CD4-positive, alpha-beta T cell treated with Interferon alpha-2 for 1 hour (primary cell): ENCODE measurements at regions not wholly inside any gene's neighbourhood (a gene's known extent, or its start where the extent isn't known, plus 50 kb on each side); places are given as distances from the start of the nearest gene placed in this dataset.
"Not testable (repeated sequence)": the region's sequence is repeated elsewhere in the genome, so short reads cannot be mapped to it uniquely, and the experiment has no call there.

ENCODE experiments used
- DNase-seq, 2 donors: peaks; one replicate each; pipeline ENCODE4 v3.0.0-alpha.2; 2020 to 2022

- no peak for DNase-seq
These were observed 478.7 kb downstream of the MFSD1 start for GRCh38 chr3:159280386-159281191.

GRCh38 chr3:159293493-159293892, 491.6 kb downstream of the MFSD1 start:
- no peak for DNase-seq

GRCh38 chr3:159301961-159302360, 500.1 kb downstream of the MFSD1 start:
- DNase-seq = no peak

GRCh38 chr3:159305017-159305416, 503.2 kb downstream of the MFSD1 start:
- no peak for DNase-seq

DNA sequence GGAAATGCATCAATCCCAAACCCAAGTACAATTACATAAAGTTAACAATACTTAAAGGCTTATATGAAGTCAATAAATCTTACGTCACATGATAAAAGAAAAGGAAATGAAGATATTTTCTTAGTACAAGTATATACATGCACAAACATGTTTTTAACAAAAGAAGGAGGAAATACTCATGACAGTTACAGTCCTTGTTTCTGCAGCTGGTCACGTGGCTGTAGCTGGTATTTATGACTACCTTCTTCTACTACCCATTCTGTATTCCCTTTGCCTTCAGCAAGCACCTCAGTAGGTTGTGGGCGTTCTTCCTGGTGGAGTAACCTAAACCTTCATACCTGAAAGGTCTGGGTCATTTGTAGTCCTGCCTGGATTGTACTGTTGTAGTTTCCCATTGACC, 514.9 kb downstream of the MFSD1 start:
- not testable (repeated sequence) for DNase-seq

DNA sequence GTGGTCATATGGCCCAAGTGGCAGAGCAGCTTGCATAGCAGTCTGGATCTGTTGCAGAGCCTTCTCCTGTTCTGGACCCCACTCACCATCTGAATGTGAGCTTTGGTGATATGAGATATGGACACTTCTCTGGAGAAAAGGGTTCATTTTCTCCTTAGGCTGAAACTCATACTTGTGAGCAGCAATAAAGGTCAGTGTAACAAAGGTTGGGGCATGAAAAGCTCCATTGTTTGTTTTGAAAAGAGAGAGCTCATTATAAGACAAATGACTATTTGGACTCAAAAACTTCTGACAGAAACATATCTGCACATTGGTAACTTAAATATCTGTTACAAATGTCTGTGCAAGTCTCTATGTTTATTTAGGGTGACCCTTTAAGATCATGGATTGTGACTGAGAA, 517.3 kb downstream of the MFSD1 start:
- DNase-seq = no peak

GRCh38 chr3:159322322-159322939, 520.6 kb downstream of the MFSD1 start:
- no peak for DNase-seq

DNA sequence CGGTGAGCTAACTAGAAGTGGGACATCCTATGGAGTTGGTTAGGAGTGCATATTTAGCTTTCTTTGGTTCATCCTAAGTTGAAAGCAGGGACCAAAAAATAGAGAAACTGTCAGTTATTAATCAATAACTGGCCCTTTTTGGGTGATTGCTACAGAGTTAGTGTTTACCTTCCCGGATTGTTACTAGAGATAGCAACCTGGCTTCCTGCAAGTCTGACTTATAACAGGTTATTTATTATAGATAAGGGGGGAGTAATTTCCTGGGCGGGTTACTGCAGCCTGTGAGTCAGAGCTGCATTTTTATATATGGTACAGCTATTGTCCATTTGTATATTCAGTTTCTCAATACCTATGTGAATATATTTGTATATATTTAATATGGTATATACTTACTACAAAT, 522.0 kb downstream of the MFSD1 start:
- no peak for DNase-seq

DNA sequence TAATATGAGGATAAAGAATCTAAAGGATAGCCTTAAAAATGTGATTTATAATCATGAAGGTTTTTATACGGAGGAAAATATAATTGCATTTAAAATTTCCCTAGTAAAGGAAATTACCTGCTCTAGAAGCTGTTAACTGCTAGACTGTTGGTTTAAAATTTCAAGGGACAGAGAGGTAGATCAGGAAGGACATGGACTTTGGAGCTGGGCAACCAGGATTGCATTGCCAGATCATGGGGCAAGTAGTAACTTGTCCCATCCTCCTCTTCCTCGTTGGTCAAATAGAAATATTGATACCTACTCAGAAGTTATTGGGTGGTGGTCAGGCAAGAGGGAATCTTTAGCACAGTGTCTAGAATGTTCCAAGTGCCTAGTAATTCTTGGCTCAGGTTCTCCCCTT, 525.1 kb downstream of the MFSD1 start:
- DNase-seq = no peak

- no peak for DNase-seq
These were observed 530.8 kb downstream of the MFSD1 start for GRCh38 chr3:159332535-159333099.

DNA sequence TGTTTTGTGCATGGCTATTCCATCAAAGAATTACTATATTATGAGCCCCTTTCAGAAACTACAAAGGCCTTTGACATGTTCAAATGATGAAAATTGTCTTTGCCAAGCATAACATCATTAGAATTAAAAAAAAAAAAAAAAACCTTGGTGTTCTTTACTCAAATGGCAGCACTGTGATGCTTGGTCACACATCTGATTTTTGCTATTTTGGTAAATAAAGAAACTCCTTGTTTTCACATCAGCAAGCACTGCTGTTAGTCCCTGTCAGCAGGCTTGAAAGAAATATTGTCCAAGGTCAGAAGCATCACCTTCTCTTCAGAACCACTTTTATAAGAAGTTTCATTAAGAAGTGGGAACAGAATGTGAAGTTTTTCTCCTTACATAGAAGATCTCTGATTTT, 537.3 kb downstream of the MFSD1 start:
- DNase-seq = no peak

DNA sequence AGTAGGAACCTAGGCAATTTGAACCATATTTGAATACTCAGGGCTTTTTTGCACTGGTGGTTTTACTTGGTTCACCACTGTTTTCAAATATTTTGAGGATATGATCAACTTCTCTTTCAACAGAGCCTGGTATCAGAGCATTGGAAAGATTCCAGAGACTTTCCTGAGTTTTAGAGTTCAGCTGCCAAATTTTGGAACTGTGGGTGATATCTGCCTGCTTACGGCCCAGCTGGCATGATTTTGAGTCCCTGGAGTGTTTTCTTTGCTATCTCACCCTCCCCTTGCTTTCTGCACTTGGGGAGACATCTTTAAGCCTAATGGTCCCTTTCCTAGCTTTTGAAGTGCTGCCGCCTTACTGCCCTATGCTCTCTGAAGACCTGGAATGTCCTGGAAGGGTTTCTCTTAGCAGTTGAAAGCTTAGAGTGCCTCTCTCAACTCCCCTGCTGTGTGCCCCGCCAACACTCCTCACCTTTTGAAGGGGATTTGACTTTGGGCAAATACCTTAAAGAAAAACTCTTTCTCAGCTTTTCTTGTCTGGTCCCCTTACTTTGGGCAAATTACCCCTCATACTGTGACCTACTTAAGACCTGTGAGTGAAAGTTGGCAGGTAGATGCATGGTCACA, 539.1 kb downstream of the MFSD1 start:
- DNase-seq = no peak

DNA sequence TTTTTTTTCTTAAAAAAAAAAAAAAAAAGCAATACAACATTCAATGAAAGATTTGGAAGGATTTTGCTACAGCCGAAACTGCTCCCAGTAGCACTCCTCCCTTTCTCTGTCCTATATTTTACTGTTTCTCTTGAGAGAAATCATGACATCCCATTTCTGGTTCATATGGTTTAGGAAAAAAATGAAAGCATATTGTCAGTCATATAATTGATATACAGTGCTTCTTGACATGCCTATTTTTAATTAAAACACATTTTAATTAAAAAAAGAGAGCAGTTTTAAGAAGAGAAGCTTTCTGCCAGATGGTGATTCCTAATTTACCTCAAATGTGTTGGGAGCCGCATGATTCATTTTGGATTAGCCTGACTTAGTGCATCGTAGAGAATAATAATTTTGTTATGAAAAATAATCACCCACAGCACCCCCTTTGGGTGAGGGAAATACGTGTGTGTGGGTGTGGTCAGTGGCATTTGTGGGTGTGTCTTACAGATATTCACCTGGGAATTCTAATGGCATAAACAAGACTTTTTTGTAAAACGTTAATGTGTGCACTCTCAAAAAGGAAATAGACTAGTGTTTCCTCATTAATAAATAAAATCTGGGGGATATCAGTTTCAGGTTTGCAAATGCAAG, 544.5 kb downstream of the MFSD1 start:
- DNase-seq = no peak

DNA sequence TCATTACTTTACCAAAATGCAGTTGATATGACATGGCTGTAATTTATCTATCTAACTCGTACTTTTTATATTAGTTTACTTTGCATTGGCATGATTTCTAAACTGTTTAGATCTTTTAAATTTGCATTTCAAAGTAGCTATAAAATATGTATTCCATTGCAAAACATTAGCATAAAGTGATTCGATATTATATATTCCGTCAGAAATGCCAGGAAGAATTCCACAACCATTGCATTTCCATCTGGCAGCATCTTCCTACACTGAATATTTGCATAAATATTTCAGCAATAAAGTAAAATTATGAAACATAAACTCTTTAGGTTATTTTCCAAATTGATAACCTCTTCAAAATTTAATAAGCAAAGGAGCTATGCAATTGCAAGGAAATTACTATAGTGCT, 546.6 kb downstream of the MFSD1 start:
- no peak for DNase-seq

DNA sequence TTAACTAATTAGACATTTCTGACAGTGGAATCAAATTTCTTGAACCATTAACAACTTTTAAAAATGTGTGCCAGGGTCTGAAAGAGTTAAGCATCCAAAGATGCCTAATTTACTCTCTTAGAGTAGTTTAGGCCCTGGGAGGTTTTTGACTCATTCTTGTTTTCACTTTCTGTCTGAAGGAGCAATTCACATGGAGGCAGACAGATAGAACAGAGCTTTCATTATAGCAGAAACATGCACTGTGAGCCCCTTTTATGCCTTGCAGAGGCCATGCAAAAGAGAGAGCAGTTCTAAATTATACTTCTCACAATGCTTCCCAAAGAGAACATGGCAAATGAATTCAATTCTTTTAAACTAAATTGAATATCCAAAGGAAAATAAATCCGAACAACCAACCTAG, 554.8 kb downstream of the MFSD1 start:
- DNase-seq = no peak

GRCh38 chr3:159364511-159364910, 562.7 kb downstream of the MFSD1 start:
- no peak for DNase-seq

DNA sequence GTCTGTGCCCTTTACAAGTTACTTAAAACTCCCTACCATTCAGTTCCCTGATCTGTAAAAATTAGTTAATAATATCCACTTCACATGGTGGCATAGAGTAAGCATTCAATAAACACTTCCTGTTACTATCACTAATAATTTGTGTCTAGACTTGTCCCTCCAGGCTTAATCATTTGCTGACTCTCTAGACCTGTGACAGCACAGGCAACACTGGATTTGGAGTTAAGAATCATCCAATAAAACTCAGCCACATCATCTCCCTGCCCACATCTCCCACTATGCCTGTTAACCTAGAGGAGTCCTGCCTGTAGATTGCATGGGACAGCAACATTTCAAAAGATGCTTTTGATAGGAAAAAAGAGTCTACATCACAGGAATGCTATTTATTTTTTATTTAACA, 564.6 kb downstream of the MFSD1 start:
- no peak for DNase-seq

- DNase-seq = no peak
These were observed 570.1 kb downstream of the MFSD1 start for GRCh38 chr3:159371961-159372360.

GRCh38 chr3:159378396-159379194, 576.7 kb downstream of the MFSD1 start:
- no peak for DNase-seq

GRCh38 chr3:159380891-159381290, 579.0 kb downstream of the MFSD1 start:
- DNase-seq = no peak

- no peak for DNase-seq
These were observed 588.9 kb downstream of the MFSD1 start for GRCh38 chr3:159390656-159391212.

DNA sequence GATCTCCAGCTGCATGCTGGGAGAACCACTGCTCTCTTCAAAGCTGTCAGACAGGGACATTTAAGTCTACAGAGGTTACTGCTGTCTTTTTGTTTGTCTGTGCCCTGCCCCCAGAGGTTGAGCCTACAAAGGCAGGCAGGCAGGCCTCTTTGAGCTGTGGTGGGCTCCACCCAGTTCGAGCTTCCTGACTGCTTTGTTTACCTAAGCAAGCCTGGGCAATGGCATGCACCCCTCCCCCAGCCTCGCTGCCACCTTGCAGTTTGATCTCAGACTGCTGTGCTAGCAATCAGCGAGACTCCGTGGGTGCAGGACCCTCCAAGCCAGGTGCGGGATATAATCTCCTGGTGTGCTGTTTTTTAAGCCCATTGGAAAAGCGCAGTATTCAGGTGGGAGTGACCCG, 591.0 kb upstream of the IL12A start:
- not testable (repeated sequence) for DNase-seq
